ENCODE measurements at regions not wholly inside any gene's neighbourhood (a gene's known extent, or its start where the extent isn't known, plus 50 kb on each side); places are given as distances from the start of the nearest gene placed in this dataset.
"Not testable (repeated sequence)": the region's sequence is repeated elsewhere in the genome, so short reads cannot be mapped to it uniquely, and the experiment has no call there.

DNA sequence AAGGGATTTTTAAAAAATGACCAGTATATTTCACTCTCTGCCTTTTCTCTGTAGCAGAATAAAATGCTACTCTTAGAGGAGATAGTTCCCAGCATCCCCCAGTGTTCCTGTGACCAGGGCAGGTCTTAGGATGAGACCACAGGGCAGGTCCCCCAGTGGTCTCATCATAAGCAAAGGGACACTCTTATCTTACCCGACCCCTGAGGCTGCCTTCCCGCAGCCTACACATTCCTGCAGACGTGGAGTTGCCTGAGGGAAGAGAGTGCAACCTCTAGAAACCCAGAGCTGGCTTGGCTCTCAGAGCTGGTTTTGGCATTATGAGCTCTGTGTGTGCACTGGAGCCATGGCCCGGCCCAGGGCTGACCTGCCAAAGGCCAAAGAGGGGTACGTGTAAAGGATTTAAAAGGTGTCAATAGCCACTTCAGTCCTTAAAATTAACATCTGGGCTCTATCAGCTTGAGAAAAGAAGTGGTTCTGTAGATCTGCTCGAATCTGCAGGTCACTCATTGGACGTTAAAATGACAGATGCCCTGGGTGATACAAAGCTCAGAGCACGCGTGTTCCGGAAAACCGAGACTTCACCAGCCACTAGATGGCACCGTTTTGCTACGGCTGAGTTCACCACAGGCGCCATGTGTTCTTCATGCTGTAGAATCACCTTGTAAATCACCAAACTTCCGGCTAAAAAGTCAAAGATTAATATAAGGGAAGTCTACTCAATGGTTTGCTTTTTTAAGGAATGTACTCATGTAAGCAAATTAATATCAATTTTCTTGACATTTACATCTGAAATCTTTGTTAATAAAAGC is 60.4 kb upstream of the GPR31 start:
- not testable (repeated sequence) for H3K9me3 ChIP-seq (ENCODE audit: control insufficient read depth, insufficient read depth, low read depth, low read length); H3K9ac ChIP-seq (ENCODE audit: low read length); H3K27ac ChIP-seq (ENCODE audit: low read depth, low read length); H3K4me1 ChIP-seq (ENCODE audit: control insufficient read depth, insufficient read depth, low read length); H3K27me3 ChIP-seq (ENCODE audit: control insufficient read depth, insufficient read depth, low read length); H3K36me3 ChIP-seq (ENCODE audit: control insufficient read depth, insufficient read depth, low read length); H3K4me3 ChIP-seq (ENCODE audit: low read depth, low read length)

DNA sequence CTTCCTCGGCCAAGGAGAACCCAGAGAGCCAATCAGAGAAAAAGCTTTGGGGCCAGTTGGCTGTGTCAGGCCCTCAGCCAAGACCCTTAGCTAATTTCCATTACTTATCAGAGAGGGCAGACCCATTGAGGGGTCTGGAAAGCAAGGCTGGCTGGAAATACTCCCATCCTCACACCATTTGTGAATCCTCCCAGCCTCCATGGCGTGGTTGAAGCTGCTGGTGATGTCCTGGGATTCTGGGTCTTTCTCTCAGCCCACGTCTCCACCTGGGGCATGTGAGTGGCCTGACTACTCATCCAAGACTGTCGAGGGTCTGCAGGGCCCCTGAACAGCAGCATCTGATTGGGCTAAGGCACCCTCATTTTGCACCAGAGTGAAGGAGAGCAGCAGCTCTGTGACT is 61.3 kb upstream of the GPR31 start:
- H3K27me3 ChIP-seq (ENCODE audit: control insufficient read depth, insufficient read depth, low read length); H3K9me3 ChIP-seq (ENCODE audit: control insufficient read depth, insufficient read depth, low read depth, low read length); H3K4me3 ChIP-seq (ENCODE audit: low read depth, low read length); H3K27ac ChIP-seq (ENCODE audit: low read depth, low read length); H3K9ac ChIP-seq (ENCODE audit: low read length); H3K36me3 ChIP-seq (ENCODE audit: control insufficient read depth, insufficient read depth, low read length): not testable (repeated sequence)
- peaks cover 15% of the 10 kb centered on the region for H3K4me1 ChIP-seq (ENCODE audit: control insufficient read depth, insufficient read depth, low read length)

- no peaks in the 10 kb centered on the region for H3K9me3 ChIP-seq (ENCODE audit: control insufficient read depth, insufficient read depth, low read depth, low read length)
- H3K27me3 ChIP-seq (ENCODE audit: control insufficient read depth, insufficient read depth, low read length), result peaks cover 4% of the 10 kb centered on the region; the same call in 1 of the 2 replicates
- no peak overlapping the region for H3K9ac ChIP-seq (ENCODE audit: low read length)
- H3K27ac ChIP-seq (ENCODE audit: low read depth, low read length), result no peak overlapping the region
- no peaks in the 10 kb centered on the region for H3K36me3 ChIP-seq (ENCODE audit: control insufficient read depth, insufficient read depth, low read length)
- peaks cover 24% of the 10 kb centered on the region for H3K4me1 ChIP-seq (ENCODE audit: control insufficient read depth, insufficient read depth, low read length)
- H3K4me3 ChIP-seq (ENCODE audit: low read depth, low read length), result no peak overlapping the region
Observed at GRCh38 chr6:167219967-167220512, 62.3 kb upstream of the GPR31 start.

- H3K27ac ChIP-seq (ENCODE audit: low read depth, low read length), result no peak overlapping the region
- peaks cover 36% of the 10 kb centered on the region for H3K4me1 ChIP-seq (ENCODE audit: control insufficient read depth, insufficient read depth, low read length)
- no peaks in the 10 kb centered on the region for H3K36me3 ChIP-seq (ENCODE audit: control insufficient read depth, insufficient read depth, low read length)
Observed at GRCh38 chr6:167221400-167222201, 63.8 kb upstream of the GPR31 start.

DNA sequence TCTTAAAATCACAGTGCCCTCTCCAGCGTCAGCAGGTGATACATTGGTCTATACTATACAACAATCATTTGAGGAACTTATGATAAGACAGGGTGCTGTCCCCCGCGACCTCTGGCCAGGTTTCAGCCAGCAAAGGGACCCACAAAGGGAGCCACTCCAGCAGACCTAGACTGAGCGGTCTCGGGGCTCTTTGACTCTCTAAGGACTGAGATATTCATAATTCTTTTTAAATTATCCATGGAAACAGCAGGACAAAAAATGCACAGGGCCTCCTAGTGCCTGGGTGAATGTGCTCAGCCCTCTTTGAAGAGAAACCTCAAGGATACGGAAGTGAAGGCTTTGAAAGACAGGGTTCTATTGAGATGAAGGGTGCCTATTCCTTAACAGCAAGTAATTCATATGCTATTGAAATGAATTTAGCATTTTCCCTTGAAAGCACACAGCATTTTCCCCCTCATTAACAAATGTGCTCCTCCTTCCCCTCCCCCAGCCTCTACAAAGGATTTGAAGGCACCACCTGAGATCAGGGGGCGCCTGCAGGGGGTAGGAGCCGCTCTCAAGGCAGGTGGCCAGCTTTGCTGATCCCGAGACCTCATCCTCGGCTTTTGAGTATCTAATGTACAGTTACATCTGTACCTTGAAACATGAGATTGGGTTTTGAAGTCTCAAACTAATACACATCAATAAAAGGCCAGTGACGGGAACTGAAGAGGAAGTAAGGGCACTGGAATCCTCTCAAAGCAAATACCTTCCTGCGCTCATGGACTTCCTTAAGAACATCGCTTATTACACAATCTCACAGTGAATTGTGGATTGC is 65.3 kb upstream of the UNC93A start:
- Histone ChIP-seq H3K9ac (ENCODE audit: low read length) (peak overlapping the region; percentile 93), H3K36me3 (ENCODE audit: control insufficient read depth, insufficient read depth, low read length) (peaks cover 10% of the 10 kb centered on the region; the same call in 1 of the 2 replicates), H3K27ac (ENCODE audit: low read depth, low read length) (peak overlapping the region; percentile 92), H3K4me3 (ENCODE audit: low read depth, low read length) (peak overlapping the region; percentile 70), H3K4me1 (ENCODE audit: control insufficient read depth, insufficient read depth, low read length) (peaks cover 48% of the 10 kb centered on the region)
- H3K9me3 ChIP-seq (ENCODE audit: control insufficient read depth, insufficient read depth, low read depth, low read length); H3K27me3 ChIP-seq (ENCODE audit: control insufficient read depth, insufficient read depth, low read length): not testable (repeated sequence)

More at GRCh38 chr6:167221400-167222201, 63.8 kb upstream of the GPR31 start:
- no peak overlapping the region for H3K9ac ChIP-seq (ENCODE audit: low read length)
- H3K27me3 ChIP-seq (ENCODE audit: control insufficient read depth, insufficient read depth, low read length), result peaks cover 4% of the 10 kb centered on the region; the same call in 1 of the 2 replicates
- no peak overlapping the region for H3K4me3 ChIP-seq (ENCODE audit: low read depth, low read length)
- H3K9me3 ChIP-seq (ENCODE audit: control insufficient read depth, insufficient read depth, low read depth, low read length), result no peaks in the 10 kb centered on the region

DNA sequence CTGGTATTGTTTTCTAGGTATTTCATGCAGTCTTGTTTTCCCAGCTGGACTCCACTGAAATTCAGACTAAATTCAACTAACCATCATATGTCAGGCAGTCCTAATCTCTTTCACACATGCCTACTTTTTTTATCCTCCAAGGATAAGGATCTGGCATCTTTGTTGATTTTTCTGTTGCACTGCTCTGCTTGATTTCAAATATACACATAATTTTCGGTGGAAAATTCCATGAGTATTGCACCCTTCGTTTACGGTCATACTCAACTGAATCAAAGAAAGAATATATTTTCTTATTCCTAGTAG is 64.8 kb upstream of the UNC93A start:
- Histone ChIP-seq H3K27me3 (ENCODE audit: control insufficient read depth, insufficient read depth, low read length) (no peaks in the 10 kb centered on the region), H3K27ac (ENCODE audit: low read depth, low read length) (peak overlapping the region; percentile 92), H3K9me3 (ENCODE audit: control insufficient read depth, insufficient read depth, low read depth, low read length) (no peaks in the 10 kb centered on the region), H3K9ac (ENCODE audit: low read length) (peak overlapping the region; percentile 93), H3K4me1 (ENCODE audit: control insufficient read depth, insufficient read depth, low read length) (peaks cover 48% of the 10 kb centered on the region), H3K36me3 (ENCODE audit: control insufficient read depth, insufficient read depth, low read length) (peaks cover 11% of the 10 kb centered on the region; the same call in 1 of the 2 replicates), H3K4me3 (ENCODE audit: low read depth, low read length) (peak overlapping the region; percentile 70)

DNA sequence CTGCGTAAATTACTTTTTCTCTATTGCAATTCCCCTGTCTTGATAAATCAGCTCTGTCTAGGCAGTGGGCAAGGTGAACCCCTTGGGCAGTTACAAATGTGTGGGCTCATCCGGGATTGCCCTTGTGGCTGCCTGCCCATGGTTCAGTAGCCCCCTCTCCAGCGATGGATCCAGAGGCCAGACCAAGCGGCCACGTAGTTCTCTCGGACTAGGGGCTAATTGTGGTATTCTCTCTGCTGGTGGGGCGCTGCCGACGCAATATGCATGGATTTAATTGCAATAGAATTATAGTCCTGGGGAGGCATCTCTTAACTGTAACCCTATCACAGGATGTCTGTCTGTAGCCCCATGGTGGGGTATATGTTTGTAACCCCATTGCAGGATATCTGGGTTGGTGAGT is 64.3 kb upstream of the UNC93A start:
- Histone ChIP-seq H3K27ac (ENCODE audit: low read depth, low read length) (peak overlapping the region; percentile 92; the same call in 1 of the 2 replicates), H3K27me3 (ENCODE audit: control insufficient read depth, insufficient read depth, low read length) (no peaks in the 10 kb centered on the region), H3K9ac (ENCODE audit: low read length) (peak overlapping the region; percentile 93), H3K9me3 (ENCODE audit: control insufficient read depth, insufficient read depth, low read depth, low read length) (no peaks in the 10 kb centered on the region), H3K4me1 (ENCODE audit: control insufficient read depth, insufficient read depth, low read length) (peaks cover 46% of the 10 kb centered on the region), H3K4me3 (ENCODE audit: low read depth, low read length) (peak overlapping the region; percentile 70), H3K36me3 (ENCODE audit: control insufficient read depth, insufficient read depth, low read length) (peaks cover 16% of the 10 kb centered on the region)

- Histone ChIP-seq H3K36me3 (ENCODE audit: control insufficient read depth, insufficient read depth, low read length) (peaks cover 27% of the 10 kb centered on the region), H3K4me3 (ENCODE audit: low read depth, low read length) (peak overlapping the region; percentile 70), H3K9ac (ENCODE audit: low read length) (peak overlapping the region; percentile 93), H3K4me1 (ENCODE audit: control insufficient read depth, insufficient read depth, low read length) (peaks cover 54% of the 10 kb centered on the region), H3K27me3 (ENCODE audit: control insufficient read depth, insufficient read depth, low read length) (no peaks in the 10 kb centered on the region), H3K27ac (ENCODE audit: low read depth, low read length) (peak overlapping the region; percentile 92), H3K9me3 (ENCODE audit: control insufficient read depth, insufficient read depth, low read depth, low read length) (no peaks in the 10 kb centered on the region)
Observed at GRCh38 chr6:167227984-167228383, 63.1 kb upstream of the UNC93A start.

DNA sequence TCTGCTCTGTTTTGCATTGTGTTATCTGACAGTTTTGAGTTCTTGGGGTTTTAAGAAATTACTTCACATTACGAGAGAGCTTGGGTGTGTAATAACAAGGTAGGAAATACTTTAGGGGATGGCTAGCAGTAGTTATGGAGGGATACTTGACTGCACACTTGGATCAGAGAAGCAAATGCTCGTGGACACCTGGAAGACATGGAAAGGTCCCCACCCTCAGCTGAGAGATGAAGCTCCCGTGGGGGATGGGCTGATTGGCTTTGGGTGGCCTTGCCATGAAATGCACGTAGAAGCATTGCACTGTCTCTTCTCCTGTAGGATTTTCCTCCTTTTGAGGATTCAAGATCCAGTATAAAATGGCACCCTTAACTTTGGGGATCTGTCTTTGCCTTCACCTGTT is 61.5 kb upstream of the UNC93A start:
- H3K4me1 ChIP-seq (ENCODE audit: control insufficient read depth, insufficient read depth, low read length), result peaks cover 53% of the 10 kb centered on the region
- H3K36me3 ChIP-seq (ENCODE audit: control insufficient read depth, insufficient read depth, low read length), result peaks cover 41% of the 10 kb centered on the region
- peak overlapping the region; percentile 92 for H3K27ac ChIP-seq (ENCODE audit: low read depth, low read length)
- H3K9ac ChIP-seq (ENCODE audit: low read length), result peak overlapping the region; percentile 93
- peak overlapping the region; percentile 70 for H3K4me3 ChIP-seq (ENCODE audit: low read depth, low read length)
- no peaks in the 10 kb centered on the region for H3K27me3 ChIP-seq (ENCODE audit: control insufficient read depth, insufficient read depth, low read length)
- H3K9me3 ChIP-seq (ENCODE audit: control insufficient read depth, insufficient read depth, low read depth, low read length), result no peaks in the 10 kb centered on the region

- no peaks in the 10 kb centered on the region for H3K27me3 ChIP-seq (ENCODE audit: control insufficient read depth, insufficient read depth, low read length)
- H3K27ac ChIP-seq (ENCODE audit: low read depth, low read length), result peak overlapping the region; percentile 92; the same call in 1 of the 2 replicates
- H3K36me3 ChIP-seq (ENCODE audit: control insufficient read depth, insufficient read depth, low read length), result peaks cover 47% of the 10 kb centered on the region
- H3K9me3 ChIP-seq (ENCODE audit: control insufficient read depth, insufficient read depth, low read depth, low read length), result no peaks in the 10 kb centered on the region
- H3K9ac ChIP-seq (ENCODE audit: low read length), result peak overlapping the region; percentile 93
- peak overlapping the region; percentile 70 for H3K4me3 ChIP-seq (ENCODE audit: low read depth, low read length)
- H3K4me1 ChIP-seq (ENCODE audit: control insufficient read depth, insufficient read depth, low read length), result peaks cover 52% of the 10 kb centered on the region
Observed at GRCh38 chr6:167230288-167230687, 60.8 kb upstream of the UNC93A start.

Measured in HUES6 (cell line).